Astrocyte of the hippocampus (primary cell): ENCODE measurements at regions not wholly inside any gene's neighbourhood (a gene's known extent, or its start where the extent isn't known, plus 50 kb on each side); places are given as distances from the start of the nearest gene placed in this dataset.

Experiments
- DNase-seq: peaks from one replicate; pipeline ENCODE4 v3.0.0; 2011; ENCODE audit warnings: low read depth, low spot score

GRCh38 chr11:11177156-11177808 is 175.8 kb downstream of the CSNK2A3 start:
- DNase-seq: no peak

GRCh38 chr11:11173316-11174025 is 179.6 kb downstream of the CSNK2A3 start:
- no peak for DNase-seq

GRCh38 chr11:11171854-11172253 is 181.2 kb downstream of the CSNK2A3 start:
- peak; percentile 20 for DNase-seq

- peak; percentile 86 for DNase-seq
These were observed 181.8 kb downstream of the CSNK2A3 start for GRCh38 chr11:11171285-11171684.

GRCh38 chr11:11170352-11171084 is 182.5 kb downstream of the CSNK2A3 start:
- DNase-seq: no peak

GRCh38 chr11:11169715-11170351 is 183.2 kb downstream of the CSNK2A3 start:
- DNase-seq: no peak

- DNase-seq: no peak
These were observed 185.2 kb downstream of the CSNK2A3 start for GRCh38 chr11:11167806-11168205.

GRCh38 chr11:11164334-11164690 is 188.7 kb downstream of the CSNK2A3 start:
- DNase-seq: no peak

GRCh38 chr11:11163669-11164333 is 189.2 kb downstream of the CSNK2A3 start:
- DNase-seq: no peak

- peak; percentile 24 for DNase-seq
These were observed 189.8 kb downstream of the CSNK2A3 start for GRCh38 chr11:11163236-11163635.

- DNase-seq: peak; percentile 41
These were observed 195.9 kb downstream of the CSNK2A3 start for GRCh38 chr11:11157185-11157584.

- no peak for DNase-seq
These were observed 196.9 kb downstream of the CSNK2A3 start for GRCh38 chr11:11155962-11156815.

- no peak for DNase-seq
These were observed 200.2 kb downstream of the CSNK2A3 start for GRCh38 chr11:11152877-11153276.

GRCh38 chr11:11149671-11150459 is 203.2 kb downstream of the CSNK2A3 start:
- DNase-seq: no peak

GRCh38 chr11:11148596-11148995 is 204.5 kb downstream of the CSNK2A3 start:
- no peak for DNase-seq

GRCh38 chr11:11148104-11148509 is 204.9 kb downstream of the CSNK2A3 start:
- DNase-seq: peak; percentile 97

- no peak for DNase-seq
These were observed 206.2 kb downstream of the CSNK2A3 start for GRCh38 chr11:11146830-11147229.

GRCh38 chr11:11143849-11144248 is 209.2 kb downstream of the CSNK2A3 start:
- no peak for DNase-seq

- no peak for DNase-seq
These were observed 210.6 kb downstream of the CSNK2A3 start for GRCh38 chr11:11142430-11142829.

- peak; percentile 20 for DNase-seq
These were observed 212.0 kb downstream of the CSNK2A3 start for GRCh38 chr11:11141065-11141464.
